Neuronal stem cell (in vitro differentiated cells): ENCODE measurements at regions not wholly inside any gene's neighbourhood (a gene's known extent, or its start where the extent isn't known, plus 50 kb on each side); places are given as distances from the start of the nearest gene placed in this dataset.

Source experiments
- DNase-seq: peaks from one replicate; pipeline ENCODE4 v3.0.0-alpha.2; 2013; ENCODE audit warnings: low spot score
- H2AFZ ChIP-seq: one replicate; pipeline ENCODE4 v1.6.1; 2013; ENCODE audit warnings: mild to moderate bottlenecking, low read length, inconsistent platforms
- H2AK5ac ChIP-seq: 2 replicates; pipeline ENCODE4 v1.6.1; 2013; ENCODE audit warnings: low read depth, mild to moderate bottlenecking, inconsistent platforms, low read length, moderate library complexity, mixed read lengths
- H2BK120ac ChIP-seq: 2 replicates; pipeline ENCODE4 v1.6.1; 2013; ENCODE audit warnings: low read depth, mild to moderate bottlenecking, inconsistent platforms, low read length, moderate library complexity, mixed read lengths
- H2BK12ac ChIP-seq: one replicate; pipeline ENCODE4 v1.6.1; 2013; ENCODE audit warnings: low read length, inconsistent platforms
- H2BK15ac ChIP-seq: 2 replicates; pipeline ENCODE4 v1.6.1; 2013; ENCODE audit warnings: mild to moderate bottlenecking, low read length, inconsistent platforms, mixed read lengths
- H2BK5ac ChIP-seq: one replicate; pipeline ENCODE4 v1.6.1; 2013; ENCODE audit warnings: inconsistent platforms, mild to moderate bottlenecking, low read length, moderate library complexity
- H3K14ac ChIP-seq: one replicate; pipeline ENCODE4 v1.6.1; 2013; ENCODE audit warnings: low read length, inconsistent platforms
- H3K18ac ChIP-seq: 2 replicates; pipeline ENCODE4 v1.6.1; 2013; ENCODE audit warnings: low read length, inconsistent platforms
- H3K23ac ChIP-seq: 2 replicates; pipeline ENCODE4 v1.6.1; 2013; ENCODE audit warnings: low read depth, mild to moderate bottlenecking, mixed read lengths, low read length, inconsistent platforms; ENCODE audit not compliant: poor library complexity
- H3K27ac ChIP-seq: replicated peaks from 3 replicates; pipeline ENCODE4 v1.5.1; 2013; ENCODE audit warnings: low read length, inconsistent platforms
- H3K27me3 ChIP-seq, 3 experiments: 2 replicates each; pipeline ENCODE4 v1.6.1; 2013; ENCODE audit warnings: low read length in 3 of 3, mild to moderate bottlenecking in 2 of 3, inconsistent platforms in 1 of 3, low read depth in 1 of 3, mixed read lengths in 1 of 3, moderate library complexity in 1 of 3; ENCODE audit not compliant: control insufficient read depth in 3 of 3, insufficient read depth in 3 of 3
- H3K36me3 ChIP-seq, 2 donors: replicated peaks in 1 of 2; 2 replicates each; pipeline ENCODE4 v1.6.1; 2013; ENCODE audit warnings: low read length in 2 of 2; ENCODE audit not compliant: control insufficient read depth in 2 of 2, insufficient read depth in 2 of 2
- H3K4ac ChIP-seq: 2 replicates; pipeline ENCODE4 v1.6.1; 2013; ENCODE audit warnings: inconsistent platforms, mild to moderate bottlenecking, low read length, moderate library complexity
- H3K4me1 ChIP-seq, 2 donors: 1 replicate in 1 of 2; 2 replicates in 1 of 2; pipeline ENCODE4 v1.6.1; 2013; ENCODE audit warnings: low read length in 2 of 2, low read depth in 1 of 2; ENCODE audit not compliant: control insufficient read depth in 2 of 2, insufficient read depth in 1 of 2
- H3K4me2 ChIP-seq: one replicate; pipeline ENCODE4 v1.6.1; 2013; ENCODE audit warnings: mild to moderate bottlenecking, low read length, inconsistent platforms; ENCODE audit not compliant: insufficient read depth, poor library complexity, severe bottlenecking
- H3K4me3 ChIP-seq, 2 donors: 2 replicates each; pipeline ENCODE4 v1.5.1; 2013; ENCODE audit warnings: low read length in 2 of 2, mild to moderate bottlenecking in 2 of 2, inconsistent platforms in 1 of 2, moderate library complexity in 1 of 2
- H3K79me1 ChIP-seq: one replicate; pipeline ENCODE4 v1.6.1; 2013; ENCODE audit warnings: low read depth, mild to moderate bottlenecking, inconsistent platforms, low read length, moderate library complexity
- H3K9ac ChIP-seq: one replicate; pipeline ENCODE4 v1.6.1; 2013; ENCODE audit warnings: mild to moderate bottlenecking, low read depth, low read length, inconsistent platforms; ENCODE audit not compliant: poor library complexity
- H3K9me3 ChIP-seq, 2 donors: replicated peaks in 1 of 2; 2 replicates each; pipeline versions ENCODE3 to v1.6.1; 2013; ENCODE audit warnings: low read length in 2 of 2, mild to moderate bottlenecking in 2 of 2, inconsistent platforms in 1 of 2, low read depth in 1 of 2, mixed read lengths in 1 of 2, moderate library complexity in 1 of 2; ENCODE audit not compliant: control insufficient read depth in 2 of 2, insufficient read depth in 1 of 2
- H4K8ac ChIP-seq: one replicate; pipeline ENCODE4 v1.6.1; 2013; ENCODE audit warnings: low read depth, mild to moderate bottlenecking, inconsistent platforms, low read length, moderate library complexity
- H4K91ac ChIP-seq: one replicate; pipeline ENCODE4 v1.6.1; 2013; ENCODE audit warnings: low read length, low read depth, mild to moderate bottlenecking, inconsistent platforms; ENCODE audit not compliant: poor library complexity
- WGBS, 2 donors: extraction: QIAGEN DNeasy Blood & Tissue Kit; methylation state at CpG; one replicate each; pipeline ENCODE4 v1.1.7; 2013; ENCODE audit warnings: missing lambda C conversion rate in 2 of 2, mixed read lengths in 1 of 2; ENCODE audit not compliant: insufficient read length in 2 of 2, insufficient replicate concordance in 1 of 2; ENCODE audit errors: extremely low coverage in 2 of 2; 5-methylcytosine and 5-hydroxymethylcytosine counted together

GRCh38 chr14:65334765-65335410 is 77.6 kb upstream of the FUT8 start:
- Histone ChIP-seq H2BK15ac (no peak overlapping the region), H2BK120ac (no peak overlapping the region), H4K91ac (no peak overlapping the region), H3K9me3 (no peaks in the 10 kb centered on the region), H3K9ac (no peak overlapping the region), H3K4me1 (peaks cover 0 to 8% of the 10 kb centered on the region in 2 donors), H3K4ac (no peak overlapping the region), H3K23ac (no peak overlapping the region), H2AFZ (no peak overlapping the region), H3K14ac (no peak overlapping the region), H3K27ac (no peak overlapping the region), H4K8ac (no peak overlapping the region), H2BK5ac (no peak overlapping the region), H3K27me3 (peaks cover 0 to 8% (median 0%) of the 10 kb centered on the region in 3 experiments), H3K18ac (no peak overlapping the region), H3K79me1 (no peaks in the 10 kb centered on the region), H3K36me3 (no peaks in the 10 kb centered on the region), H2BK12ac (no peak overlapping the region), H2AK5ac (no peak overlapping the region), H3K4me3 (no peak overlapping the region), H3K4me2 (no peak overlapping the region)
- no CpG with 5 or more reads among the region's 8 CpGs for WGBS, 2 donors
- DNase-seq: no peak

- H3K79me1 ChIP-seq: no peaks in the 10 kb centered on the region
- H3K18ac ChIP-seq: no peak overlapping the region
- H3K27ac ChIP-seq: no peak overlapping the region
- H3K4me3 ChIP-seq: no peak overlapping the region
- no peaks in the 10 kb centered on the region for H3K9me3 ChIP-seq
- no peak overlapping the region for H2BK15ac ChIP-seq
- no peak overlapping the region for H2AK5ac ChIP-seq
- no peak overlapping the region for H2BK12ac ChIP-seq
- no peak overlapping the region for H4K8ac ChIP-seq
- DNase-seq: no peak
- no peak overlapping the region for H3K23ac ChIP-seq
- no peak overlapping the region for H3K4ac ChIP-seq
- no peaks in the 10 kb centered on the region for H3K36me3 ChIP-seq
- WGBS, 2 donors: no CpG with 5 or more reads among the region's 4 CpGs
- no peak overlapping the region for H3K14ac ChIP-seq
- no peak overlapping the region for H3K9ac ChIP-seq
- H2AFZ ChIP-seq: no peak overlapping the region
- H2BK5ac ChIP-seq: no peak overlapping the region
- H3K27me3 ChIP-seq: peaks cover 0 to 8% (median 0%) of the 10 kb centered on the region in 3 experiments
- no peak overlapping the region for H4K91ac ChIP-seq
- peaks cover 0 to 8% of the 10 kb centered on the region in 2 donors for H3K4me1 ChIP-seq
- H3K4me2 ChIP-seq: no peak overlapping the region
- no peak overlapping the region for H2BK120ac ChIP-seq
Observed at GRCh38 chr14:65335411-65335947, 77.1 kb upstream of the FUT8 start.

GRCh38 chr14:65336191-65336591 is 76.3 kb upstream of the FUT8 start:
- H3K27ac ChIP-seq: no peak overlapping the region
- H2AK5ac ChIP-seq: no peak overlapping the region
- no peak overlapping the region for H2AFZ ChIP-seq
- WGBS, 2 donors: no CpG with 5 or more reads among the region's 2 CpGs
- no peak overlapping the region for H4K8ac ChIP-seq
- no peak overlapping the region for H3K18ac ChIP-seq
- H2BK120ac ChIP-seq: no peak overlapping the region
- no peak for DNase-seq
- no peak overlapping the region for H2BK12ac ChIP-seq
- no peak overlapping the region for H3K4me3 ChIP-seq
- no peak overlapping the region for H2BK15ac ChIP-seq
- no peak overlapping the region for H3K23ac ChIP-seq
- no peaks in the 10 kb centered on the region for H3K9me3 ChIP-seq
- no peaks in the 10 kb centered on the region for H3K36me3 ChIP-seq
- H3K27me3 ChIP-seq: peaks cover 0 to 8% (median 0%) of the 10 kb centered on the region in 3 experiments
- H3K4me2 ChIP-seq: no peak overlapping the region
- H4K91ac ChIP-seq: no peak overlapping the region
- no peaks in the 10 kb centered on the region for H3K79me1 ChIP-seq
- H3K14ac ChIP-seq: no peak overlapping the region
- H3K9ac ChIP-seq: no peak overlapping the region
- H2BK5ac ChIP-seq: no peak overlapping the region
- peaks cover 0 to 8% of the 10 kb centered on the region in 2 donors for H3K4me1 ChIP-seq
- no peak overlapping the region for H3K4ac ChIP-seq

GRCh38 chr14:65339866-65340265 is 72.7 kb upstream of the FUT8 start:
- DNase-seq: no peak
- no peak overlapping the region for H3K27ac ChIP-seq

More at GRCh38 chr14:65339866-65340265, 72.7 kb upstream of the FUT8 start:
- no peak overlapping the region for H3K9ac ChIP-seq
- no peak overlapping the region for H3K23ac ChIP-seq
- H2AK5ac ChIP-seq: no peak overlapping the region
- no CpG with 5 or more reads among the region's 4 CpGs for WGBS, 2 donors
- no peak overlapping the region for H4K8ac ChIP-seq
- H2BK12ac ChIP-seq: no peak overlapping the region
- H3K14ac ChIP-seq: no peak overlapping the region
- no peak overlapping the region for H3K4ac ChIP-seq
- no peak overlapping the region for H2BK120ac ChIP-seq
- no peak overlapping the region for H2BK15ac ChIP-seq
- H3K79me1 ChIP-seq: no peaks in the 10 kb centered on the region
- H3K36me3 ChIP-seq: no peaks in the 10 kb centered on the region
- H3K4me3 ChIP-seq: no peak overlapping the region
- peaks cover 0 to 5% (median 0%) of the 10 kb centered on the region in 3 experiments for H3K27me3 ChIP-seq
- H2AFZ ChIP-seq: no peak overlapping the region
- H4K91ac ChIP-seq: no peak overlapping the region
- peaks cover 0 to under 1% of the 10 kb centered on the region in 2 donors for H3K4me1 ChIP-seq
- no peak overlapping the region for H3K18ac ChIP-seq
- no peak overlapping the region for H3K4me2 ChIP-seq
- H3K9me3 ChIP-seq: no peaks in the 10 kb centered on the region
- no peak overlapping the region for H2BK5ac ChIP-seq
